Breast epithelium (tissue), 3 donors: ENCODE measurements at regions not wholly inside any gene's neighbourhood (a gene's known extent, or its start where the extent isn't known, plus 50 kb on each side); places are given as distances from the start of the nearest gene placed in this dataset.

ENCODE experiments used
- CTCF ChIP-seq, 3 donors: fragments of 450-650 bp; IDR thresholded peaks; one replicate each; pipeline ENCODE4 v1.5.1; 2016 to 2017; ENCODE audit warnings: antibody characterized with exemption in 3 of 3, mild to moderate bottlenecking in 3 of 3, moderate library complexity in 3 of 3
- POLR2AphosphoS5 ChIP-seq, 3 donors: sonication (generic); formaldehyde crosslinking; IDR thresholded peaks; one replicate each; pipeline ENCODE4 v1.6.1; 2017; ENCODE audit warnings: antibody characterized with exemption in 3 of 3

- no peak for TF ChIP-seq POLR2AphosphoS5 (IDR thresholded peaks at IDR 0.05)
- no peak for TF ChIP-seq CTCF (IDR thresholded peaks at IDR 0.05)
Measured at GRCh38 chr3:96700322-96701315, 113.8 kb upstream of the EPHA6 start.
